SK-MEL-5 (cell line): ENCODE measurements at regions not wholly inside any gene's neighbourhood (a gene's known extent, or its start where the extent isn't known, plus 50 kb on each side); places are given as distances from the start of the nearest gene placed in this dataset.

Source experiments
- DNase-seq: peaks from one replicate; pipeline ENCODE4 v3.0.0-alpha.2; 2016; ENCODE audit warnings: low read depth, low spot score
- in situ Hi-C: cut with HindIII; loops from 2 replicates; pipeline ENCODE4 v1.10.0; 2016; ENCODE audit warnings: low sequenced_read_pairs, high pct_unique_total_duplicates, low pct_unique_long_range_greater_than_20kb

DNA sequence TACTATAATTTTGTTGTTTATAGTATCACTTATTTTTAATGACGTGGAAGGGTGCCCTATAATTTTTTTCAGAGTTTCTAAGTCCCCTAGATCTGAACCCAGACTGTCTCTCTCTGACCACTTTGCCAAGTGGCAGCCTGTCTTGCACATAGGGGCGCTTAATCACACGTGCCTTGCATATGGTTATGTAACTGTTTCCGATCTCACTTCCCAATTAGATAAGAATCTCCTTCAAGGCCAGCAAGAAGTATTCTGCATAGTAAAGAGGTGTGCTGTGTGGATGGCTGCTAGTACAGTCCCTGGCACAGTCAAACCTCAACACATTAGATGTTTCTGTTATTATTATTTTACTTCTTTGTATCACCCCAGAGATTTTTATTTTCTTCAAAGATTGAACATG, 197.8 kb upstream of the SIX2 start:
- in situ Hi-C loops: no loop called here
- no peak for DNase-seq

DNA sequence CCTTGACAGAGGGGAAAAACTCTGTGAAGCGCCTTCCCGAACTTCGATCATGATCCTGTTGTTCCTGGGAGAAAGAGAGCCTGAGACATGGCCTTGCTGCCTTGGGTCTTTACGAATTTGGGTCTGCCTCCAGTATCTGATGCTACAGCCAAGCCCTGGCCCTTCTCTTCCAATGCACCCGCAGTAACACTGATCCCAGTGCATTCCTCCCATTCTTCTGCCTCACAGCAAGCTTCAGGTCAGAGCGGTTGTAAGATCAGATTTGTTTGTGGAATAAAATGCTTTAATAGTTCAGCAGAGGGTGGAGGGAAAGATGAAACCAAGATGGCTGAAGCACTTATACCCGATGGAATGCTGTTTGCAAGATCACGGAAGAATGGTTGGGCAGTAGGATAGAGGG, 196.7 kb upstream of the SIX2 start:
- in situ Hi-C loops: no loop called here
- DNase-seq: no peak

DNA sequence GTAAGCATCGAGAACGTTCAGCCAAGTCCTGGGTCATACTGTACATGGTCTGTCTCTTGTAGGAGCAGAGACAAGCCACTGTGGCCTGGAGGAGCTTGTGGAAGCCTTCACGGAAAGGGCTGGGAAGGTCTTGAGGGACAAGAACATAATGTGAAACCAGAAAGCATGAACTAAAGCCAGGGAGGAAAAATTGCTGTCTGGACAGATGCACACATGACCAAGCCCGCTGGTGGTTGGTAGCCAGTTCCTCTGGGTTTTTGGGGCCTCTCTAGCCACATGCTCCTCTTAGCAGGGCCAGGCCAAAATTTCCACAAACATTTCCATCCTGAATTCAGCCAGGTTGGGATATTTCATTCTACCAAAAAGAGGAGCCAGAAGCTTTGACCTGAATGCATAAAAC, 196.2 kb upstream of the SIX2 start:
- in situ Hi-C loops: no loop called here
- no peak for DNase-seq

DNA sequence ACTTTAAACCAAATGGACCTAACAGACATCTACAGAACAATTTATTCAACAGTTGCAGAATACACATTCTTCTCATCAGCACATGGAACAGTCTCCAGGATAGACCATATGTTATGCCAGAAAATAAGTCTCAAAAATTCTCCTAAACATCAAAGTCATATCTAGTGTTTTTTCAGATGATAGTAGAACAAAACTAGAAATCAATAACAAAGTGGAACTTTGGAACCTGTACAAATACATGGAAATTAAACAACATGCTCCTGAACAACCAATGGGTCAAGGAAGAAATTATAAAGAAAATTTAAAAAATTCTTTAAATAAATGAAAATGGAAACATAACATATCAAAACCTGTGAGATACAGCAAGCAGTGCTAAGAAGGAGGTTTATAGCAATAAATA, 194.1 kb upstream of the SIX2 start:
- in situ Hi-C loops: no loop called here
- no peak for DNase-seq

DNA sequence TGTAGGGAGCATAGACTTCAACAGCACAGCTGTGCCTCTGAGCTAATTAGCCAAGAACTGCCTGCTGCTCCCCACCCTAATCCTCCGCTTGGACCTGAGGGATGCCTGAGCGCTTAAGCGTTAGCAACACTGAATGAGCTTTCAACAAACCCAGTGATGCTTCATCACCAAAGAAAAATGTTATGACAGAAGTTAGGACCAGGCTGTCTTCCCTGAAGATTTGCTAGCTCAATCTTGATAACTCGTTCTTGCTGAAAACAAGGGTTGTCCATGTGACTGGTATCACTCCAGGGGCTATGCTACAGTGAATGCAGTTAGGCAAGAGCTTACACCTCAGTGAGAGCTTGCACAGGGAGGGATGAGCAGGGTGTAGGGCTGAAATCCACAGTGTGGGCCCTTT, 190.7 kb upstream of the SIX2 start:
- in situ Hi-C loops: no loop called here
- no peak for DNase-seq

DNA sequence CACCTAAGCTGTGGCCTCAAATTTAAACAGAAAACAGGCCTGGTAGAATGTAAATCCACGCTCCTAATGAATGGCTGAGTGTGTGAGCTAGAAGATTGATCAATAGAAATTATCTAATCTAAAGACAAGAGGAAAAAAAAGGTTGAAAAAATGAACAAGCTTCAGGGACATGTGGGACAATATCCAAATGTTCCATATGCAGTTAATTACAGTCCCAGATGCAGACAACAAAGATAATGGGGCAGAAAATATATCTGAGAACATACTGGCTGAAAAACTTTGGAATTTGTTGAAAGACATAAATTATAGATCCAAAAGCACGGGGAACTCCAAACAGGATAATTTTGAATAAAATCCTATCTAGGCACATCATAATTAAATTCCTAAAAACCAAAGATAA, 186.7 kb upstream of the SIX2 start:
- in situ Hi-C loops: no loop called here
- no peak for DNase-seq

DNA sequence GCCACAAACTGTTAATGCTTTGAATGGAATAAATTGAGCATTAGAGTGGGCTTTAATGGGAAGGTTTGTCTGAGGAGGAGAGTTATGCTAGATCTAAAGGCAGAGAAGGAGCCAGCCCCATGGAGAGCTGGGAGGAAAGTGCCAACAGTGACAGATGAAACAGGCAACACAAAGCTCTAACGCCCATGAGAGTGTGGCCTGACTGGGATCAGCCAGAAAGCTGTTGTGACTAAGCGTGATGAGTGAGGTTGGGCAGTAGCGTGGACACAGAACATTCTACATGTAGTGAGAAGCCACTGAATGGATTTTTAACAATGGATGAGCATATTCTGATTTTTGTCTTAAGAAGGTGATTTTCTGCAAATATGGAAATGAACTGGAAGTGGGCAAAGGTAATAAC, 185.3 kb upstream of the SIX2 start:
- in situ Hi-C loops: no loop called here
- DNase-seq: no peak

DNA sequence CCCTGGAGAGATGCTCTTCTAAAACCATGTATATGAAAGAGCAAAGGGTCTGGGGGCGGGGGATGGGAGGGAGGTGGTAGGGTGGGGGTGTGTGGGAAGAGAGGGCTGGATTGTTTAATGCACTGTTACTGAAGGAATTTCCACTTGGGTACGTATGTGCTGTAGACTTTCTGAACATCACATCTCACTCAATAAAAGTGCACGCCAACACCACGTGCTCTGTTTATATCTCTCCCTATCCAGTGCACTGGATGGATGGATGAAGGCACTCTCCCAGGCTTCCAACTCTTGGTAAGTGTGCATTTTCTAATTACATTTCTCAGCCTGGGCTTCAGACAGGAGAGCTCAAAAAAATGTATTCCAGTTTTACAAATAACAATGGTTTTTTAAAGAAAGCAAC, 184.3 kb upstream of the SIX2 start:
- in situ Hi-C loops: no loop called here
- DNase-seq: no peak

DNA sequence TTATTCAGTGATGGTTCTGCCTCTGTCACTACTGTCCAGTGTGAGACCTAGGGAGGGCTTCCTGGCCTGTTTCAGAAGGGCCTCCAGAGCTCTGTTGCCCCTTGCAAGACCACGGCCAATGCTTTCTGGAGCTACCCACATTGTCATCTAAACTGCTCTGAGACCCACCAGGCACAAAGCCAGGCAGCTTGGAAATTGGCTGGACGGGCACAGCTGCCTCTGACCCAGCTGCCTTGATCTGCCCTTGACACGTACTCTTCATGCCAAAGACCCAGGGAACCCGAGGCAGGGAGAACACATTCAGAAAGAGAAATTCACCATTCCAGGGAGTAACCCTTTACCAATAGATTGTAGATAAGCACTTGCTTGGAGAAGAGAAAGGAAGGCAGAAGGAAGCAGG, 183.7 kb upstream of the SIX2 start:
- DNase-seq: no peak
- in situ Hi-C loops: no loop called here

DNA sequence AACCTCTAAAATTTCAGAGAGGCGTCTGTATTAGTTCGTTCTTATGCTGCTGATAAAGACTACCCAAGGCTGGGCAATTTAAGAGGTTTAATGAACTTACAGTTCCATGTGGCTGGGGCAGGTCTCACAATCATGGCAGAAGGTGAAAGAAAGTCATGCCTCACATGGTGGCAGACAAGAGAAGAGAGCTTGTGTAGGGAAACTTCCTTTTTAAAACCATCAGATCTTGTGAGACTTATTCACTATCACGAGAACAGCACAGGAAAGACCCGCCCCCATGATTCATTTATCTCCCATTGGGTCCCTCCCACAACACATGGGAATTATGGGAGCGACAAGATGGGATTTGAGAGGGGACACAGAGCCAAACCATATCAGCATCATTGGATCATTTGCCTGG, 183.2 kb upstream of the SIX2 start:
- peak; percentile 10 for DNase-seq
- in situ Hi-C loops: no loop called here

DNA sequence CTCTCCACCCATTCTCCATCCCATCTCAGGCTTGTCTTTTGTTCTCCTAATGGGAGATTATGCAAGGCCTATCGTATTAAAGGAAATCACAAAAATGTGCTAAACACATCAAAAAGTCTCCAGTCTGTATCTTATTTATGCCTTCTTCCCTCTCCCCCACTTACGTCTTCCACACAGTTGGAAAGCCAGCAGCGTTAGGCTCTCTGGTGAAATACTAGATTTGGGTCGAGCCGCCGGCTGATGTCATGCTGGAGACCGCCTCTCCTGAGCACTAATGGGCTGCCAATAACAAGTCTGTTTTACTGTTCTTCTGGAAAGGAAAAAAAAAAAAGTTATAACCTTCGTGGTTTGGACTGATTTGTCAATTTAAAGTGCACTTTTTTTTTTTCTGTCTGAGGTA, 182.7 kb upstream of the SIX2 start:
- in situ Hi-C loops: no loop called here
- no peak for DNase-seq

DNA sequence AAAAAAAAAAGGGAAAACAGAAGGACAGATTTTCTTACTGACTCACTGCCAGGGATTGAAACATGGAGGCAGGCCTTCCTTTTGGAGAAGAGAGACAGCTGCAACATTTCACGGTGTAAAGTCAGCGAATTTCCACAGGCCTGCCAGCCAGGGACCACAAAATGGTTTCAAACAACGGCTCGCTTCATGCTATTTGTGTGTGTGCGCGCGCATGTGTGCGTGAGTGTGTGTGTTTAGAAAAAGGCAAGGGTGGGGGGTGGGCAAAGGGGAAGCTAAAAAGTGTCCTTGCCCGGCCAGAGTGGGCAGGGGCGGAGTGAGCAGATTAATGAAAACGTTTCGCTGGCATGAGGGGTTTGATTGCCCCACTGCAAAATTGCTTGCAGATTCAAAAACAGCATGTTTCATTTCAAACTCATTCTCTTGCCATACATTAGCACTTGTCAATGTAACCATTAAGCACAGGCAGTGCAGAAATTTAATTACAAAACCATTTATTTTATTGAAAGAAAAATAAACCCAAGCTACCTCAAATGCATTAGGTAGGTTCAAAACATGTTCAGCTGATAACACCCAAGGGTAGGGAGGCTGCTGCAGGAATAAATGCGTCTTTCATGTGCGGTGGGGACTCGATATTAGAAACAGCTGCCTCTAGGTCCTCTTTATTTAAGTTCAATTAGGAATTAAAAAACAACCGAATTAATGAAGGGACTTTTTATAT, 182.1 kb upstream of the SIX2 start:
- no peak for DNase-seq

DNA sequence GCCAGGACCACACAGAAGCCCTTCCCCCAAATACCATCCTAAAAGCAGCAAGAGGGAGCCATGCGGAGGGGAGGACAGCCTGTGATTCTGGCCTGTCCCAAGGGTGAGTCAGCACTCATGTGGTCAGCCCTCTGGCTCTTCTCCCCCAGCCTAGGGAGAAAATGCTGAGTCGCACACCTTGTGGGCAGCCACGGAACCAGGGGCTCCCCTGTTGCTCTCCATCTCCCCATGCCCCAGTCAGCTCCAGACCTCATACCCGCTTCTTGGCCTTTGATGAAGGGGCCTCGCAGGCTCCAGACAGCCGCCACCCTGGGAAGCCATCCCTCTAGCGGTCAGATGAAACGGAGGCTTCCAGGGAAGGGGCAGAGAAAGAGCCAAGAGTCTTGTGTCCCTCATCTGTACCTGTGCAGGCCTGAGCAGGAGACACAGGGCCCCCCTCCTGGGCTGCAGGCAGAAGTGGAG, 181.3 kb upstream of the SIX2 start:
- no peak for DNase-seq
- in situ Hi-C loops: no loop called here

More for the DNA sequence above, 182.1 kb upstream of the SIX2 start:
- in situ Hi-C loops: no loop called here

DNA sequence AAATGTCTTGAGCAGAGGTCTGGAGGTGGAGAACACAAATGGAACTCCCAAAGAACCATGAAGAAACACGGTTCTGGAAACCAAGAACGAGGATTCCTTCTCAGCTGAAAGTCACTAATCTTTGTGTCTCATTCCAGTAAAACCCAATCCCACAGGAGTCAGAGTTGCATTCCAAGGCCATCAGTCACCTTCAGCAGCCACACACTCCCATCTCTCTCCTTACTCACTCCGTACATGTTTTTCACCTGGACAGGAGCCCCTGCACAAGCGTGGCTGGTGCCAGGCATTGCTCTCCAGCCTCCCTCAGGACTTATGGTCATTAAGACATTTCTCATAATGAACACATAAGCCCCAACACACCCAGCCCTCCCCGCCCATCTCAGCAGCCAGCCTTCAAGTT, 175.4 kb upstream of the SIX2 start:
- no peak for DNase-seq
- in situ Hi-C loops: no loop called here

DNA sequence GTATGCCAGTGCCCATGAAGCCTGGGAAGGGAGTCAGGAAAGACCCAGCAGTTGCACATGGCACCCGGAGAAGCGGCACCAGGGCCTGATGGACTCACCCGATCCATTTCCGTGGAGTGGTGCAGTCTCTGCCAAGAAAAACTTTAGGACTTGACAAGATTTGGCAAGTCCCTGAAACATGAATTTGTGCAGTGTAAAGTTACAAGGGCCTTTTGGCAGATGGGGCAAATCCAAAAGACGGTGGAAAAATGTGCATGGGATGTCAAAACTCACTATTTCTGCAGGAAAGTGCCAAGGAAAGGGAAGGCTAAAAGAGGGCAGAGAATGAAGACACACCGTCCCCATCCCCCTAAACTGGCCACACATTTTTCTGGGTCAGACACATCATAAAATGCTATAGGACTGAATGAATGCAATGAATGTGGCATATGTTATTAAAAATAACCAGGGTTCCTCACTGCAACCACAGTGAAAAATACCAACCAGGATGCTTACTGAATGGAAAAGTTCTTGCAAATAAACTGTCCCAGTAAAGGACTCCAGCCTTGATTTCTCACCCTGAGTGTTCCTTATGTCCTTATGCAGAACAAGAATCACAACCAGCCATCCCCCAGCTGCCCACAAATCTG, 173.5 kb upstream of the SIX2 start:
- in situ Hi-C loops: no loop called here
- no peak for DNase-seq

DNA sequence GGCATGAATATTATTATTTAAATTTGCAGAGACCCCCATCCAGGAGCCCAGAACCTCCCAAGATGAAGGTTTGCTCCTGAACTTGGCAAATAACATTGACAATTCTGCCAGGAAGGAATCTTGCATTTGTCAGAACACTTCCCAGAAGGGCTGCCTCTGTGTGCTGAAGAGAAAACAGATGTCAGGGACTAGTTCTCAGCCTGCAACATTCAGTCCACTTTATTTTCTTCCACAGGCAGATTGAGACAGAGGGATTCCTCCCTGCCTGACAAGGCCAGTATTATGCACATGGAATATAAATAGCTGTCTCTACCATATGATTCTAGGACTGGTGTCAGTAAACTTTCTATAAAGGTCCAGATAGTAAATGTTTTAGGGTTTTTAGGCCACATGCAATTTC, 171.5 kb upstream of the SIX2 start:
- no peak for DNase-seq
- in situ Hi-C loops: no loop called here

DNA sequence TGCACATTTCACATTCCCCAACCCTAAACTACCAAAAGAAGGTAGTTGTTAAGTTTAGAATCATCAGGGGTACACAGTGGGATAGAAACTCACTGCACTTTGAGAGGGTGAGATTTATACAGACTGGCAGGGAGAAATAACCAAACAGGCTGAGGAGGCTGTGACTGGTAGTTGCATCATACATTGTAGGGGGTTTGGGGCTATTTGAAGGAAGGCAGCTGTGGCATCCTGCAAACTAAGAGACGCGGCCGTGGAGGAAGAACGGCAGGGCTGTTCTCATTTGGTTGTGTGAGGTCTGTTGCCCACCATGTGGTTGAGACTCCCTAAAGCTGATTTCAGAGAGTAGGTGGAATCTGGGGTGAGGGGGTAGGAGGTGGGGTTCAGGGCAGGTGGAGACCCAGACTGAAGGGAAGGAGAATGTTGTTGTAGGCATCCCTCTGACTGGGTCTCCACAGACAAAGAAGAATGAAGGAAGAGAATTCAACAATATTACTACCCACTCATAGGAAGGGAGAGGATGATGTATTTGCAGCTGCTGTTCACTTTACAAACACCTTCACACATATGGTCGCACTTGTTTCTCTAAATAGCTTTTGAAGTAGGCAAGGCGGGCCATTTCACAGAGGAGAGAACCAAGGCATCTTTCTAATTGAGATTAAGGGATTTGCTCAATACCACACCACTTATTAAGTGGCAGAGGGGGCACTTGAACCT, 170.9 kb upstream of the SIX2 start:
- DNase-seq: no peak
- in situ Hi-C loops: no loop called here

DNA sequence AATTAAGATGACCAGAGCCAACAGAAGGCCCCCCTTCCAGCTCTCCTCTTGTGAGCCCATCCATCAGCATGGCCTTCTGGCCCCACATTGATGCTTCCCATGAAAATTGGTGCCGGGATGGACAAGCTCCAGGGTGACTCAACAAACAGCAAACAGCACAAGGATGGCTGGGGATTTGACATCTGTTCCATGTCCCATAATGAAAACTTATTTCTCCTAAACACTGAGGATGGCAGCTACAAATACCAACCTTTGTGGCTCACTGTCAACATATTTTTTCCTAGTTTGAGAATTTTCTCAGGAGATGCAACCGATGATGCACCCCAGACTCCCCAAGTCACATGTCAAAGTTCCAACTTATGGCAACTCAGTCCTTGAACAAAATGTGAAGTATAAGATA, 169.6 kb upstream of the SIX2 start:
- in situ Hi-C loops: no loop called here
- DNase-seq: no peak

DNA sequence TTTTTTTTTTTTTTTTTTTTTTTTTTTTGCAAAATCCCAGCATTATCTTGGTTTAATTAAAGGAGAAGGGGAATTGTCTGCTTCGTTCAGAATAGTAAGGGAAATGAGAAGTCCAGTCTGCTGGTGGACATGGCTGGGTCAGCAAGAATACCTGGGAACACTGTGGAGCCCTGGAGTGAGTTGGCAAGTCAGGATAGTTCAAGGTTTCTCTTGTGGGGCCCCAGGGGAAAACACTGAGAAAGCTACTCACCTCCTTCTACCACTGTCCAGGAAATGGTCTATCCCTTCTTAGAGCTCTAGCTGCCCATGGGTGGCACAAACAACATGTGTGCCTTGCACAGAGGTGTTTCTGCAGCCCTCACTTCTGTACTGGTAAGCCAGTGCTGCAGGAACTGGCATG, 169.1 kb upstream of the SIX2 start:
- in situ Hi-C loops: no loop called here

More for the DNA sequence above, 169.1 kb upstream of the SIX2 start:
- DNase-seq: no peak
